ENCODE measurements at regions not wholly inside any gene's neighbourhood (a gene's known extent, or its start where the extent isn't known, plus 50 kb on each side); places are given as distances from the start of the nearest gene placed in this dataset.

- H3K79me2 ChIP-seq (ENCODE audit: insufficient read depth, low read length): no peaks in the 10 kb centered on the region
- no peak overlapping the region for H3K9ac ChIP-seq (ENCODE audit: low read length)
- H3K4me3 ChIP-seq (ENCODE audit: insufficient read depth, low read length, poor library complexity, severe bottlenecking): no peak overlapping the region
- H2AFZ ChIP-seq (ENCODE audit: low read depth, low read length, severe bottlenecking): peak overlapping the region; percentile 4
- H3F3A ChIP-seq (ENCODE audit: insufficient read depth): no peaks in the 10 kb centered on the region
- no peaks in the 10 kb centered on the region for H3K9me2 ChIP-seq (replicated peaks; ENCODE audit: insufficient read depth, low read length)
- no peak overlapping the region for H3K4me2 ChIP-seq (ENCODE audit: low read depth, low read length, poor library complexity, severe bottlenecking)
- no peaks in the 10 kb centered on the region for H3K27me3 ChIP-seq (ENCODE audit: low read length)
- TF ChIP-seq EZH2phosphoT487 (conservative IDR thresholded peaks at IDR 0.05; ENCODE audit: low read length): no peak
- TF ChIP-seq CTCF (IDR thresholded peaks at IDR 0.05; ENCODE audit: insufficient read depth, low read length, poor library complexity, severe bottlenecking): no peak
- no peaks in the 10 kb centered on the region for H3K9me3 ChIP-seq (ENCODE audit: insufficient read depth, low read length)
- H4K20me1 ChIP-seq (ENCODE audit: low read depth, low read length): no peaks in the 10 kb centered on the region
- no peaks in the 10 kb centered on the region for H3K36me3 ChIP-seq (ENCODE audit: low read length)
- no peak overlapping the region for H3K27ac ChIP-seq (ENCODE audit: low read depth, low read length)
Observed at GRCh38 chr9:1328341-1328740, 278.2 kb downstream of the DMRT2 start.

GRCh38 chr9:1331546-1332038 lies 281.4 kb downstream of the DMRT2 start:
- Histone ChIP-seq H3K9me3 (ENCODE audit: insufficient read depth, low read length) (no peaks in the 10 kb centered on the region), H3K9ac (ENCODE audit: low read length) (no peak overlapping the region), H3K27me3 (ENCODE audit: low read length) (no peaks in the 10 kb centered on the region), H3K9me2 (replicated peaks; ENCODE audit: insufficient read depth, low read length) (no peaks in the 10 kb centered on the region), H3K4me2 (ENCODE audit: low read depth, low read length, poor library complexity, severe bottlenecking) (no peak overlapping the region), H4K20me1 (ENCODE audit: low read depth, low read length) (no peaks in the 10 kb centered on the region), H3K79me2 (ENCODE audit: insufficient read depth, low read length) (no peaks in the 10 kb centered on the region), H3F3A (ENCODE audit: insufficient read depth) (no peaks in the 10 kb centered on the region), H3K4me3 (ENCODE audit: insufficient read depth, low read length, poor library complexity, severe bottlenecking) (no peak overlapping the region), H3K36me3 (ENCODE audit: low read length) (no peaks in the 10 kb centered on the region), H3K27ac (ENCODE audit: low read depth, low read length) (no peak overlapping the region), H2AFZ (ENCODE audit: low read depth, low read length, severe bottlenecking) (no peak overlapping the region)
- TF ChIP-seq EZH2phosphoT487 (conservative IDR thresholded peaks at IDR 0.05; ENCODE audit: low read length) (no peak), CTCF (IDR thresholded peaks at IDR 0.05; ENCODE audit: insufficient read depth, low read length, poor library complexity, severe bottlenecking) (no peak)

- Histone ChIP-seq H3K79me2 (ENCODE audit: insufficient read depth, low read length) (no peaks in the 10 kb centered on the region), H3K4me2 (ENCODE audit: low read depth, low read length, poor library complexity, severe bottlenecking) (no peak overlapping the region), H3K27ac (ENCODE audit: low read depth, low read length) (no peak overlapping the region), H3K27me3 (ENCODE audit: low read length) (no peaks in the 10 kb centered on the region), H3K9ac (ENCODE audit: low read length) (no peak overlapping the region), H3K36me3 (ENCODE audit: low read length) (no peaks in the 10 kb centered on the region), H3K4me3 (ENCODE audit: insufficient read depth, low read length, poor library complexity, severe bottlenecking) (no peak overlapping the region), H3K9me2 (replicated peaks; ENCODE audit: insufficient read depth, low read length) (no peaks in the 10 kb centered on the region), H3F3A (ENCODE audit: insufficient read depth) (no peaks in the 10 kb centered on the region), H3K9me3 (ENCODE audit: insufficient read depth, low read length) (no peaks in the 10 kb centered on the region), H2AFZ (ENCODE audit: low read depth, low read length, severe bottlenecking) (no peak overlapping the region), H4K20me1 (ENCODE audit: low read depth, low read length) (no peaks in the 10 kb centered on the region)
- no peak for TF ChIP-seq EZH2phosphoT487 (conservative IDR thresholded peaks at IDR 0.05; ENCODE audit: low read length)
- TF ChIP-seq CTCF (IDR thresholded peaks at IDR 0.05; ENCODE audit: insufficient read depth, low read length, poor library complexity, severe bottlenecking): no peak
Observed at GRCh38 chr9:1332156-1332555, 282.0 kb downstream of the DMRT2 start.
